GM18511 (cell line): ENCODE measurements at regions not wholly inside any gene's neighbourhood (a gene's known extent, or its start where the extent isn't known, plus 50 kb on each side); places are given as distances from the start of the nearest gene placed in this dataset.

Experiments used
- ATAC-seq: cut with Tn5 transposase; IDR thresholded peaks from one replicate; pipeline ENCODE4 v1.9.1; 2021; ENCODE audit warnings: mild to moderate bottlenecking, moderate library complexity; ENCODE audit not compliant: unreplicated experiment

- ATAC-seq = no peak
Measured at GRCh38 chr4:136793848-136794247, 738.4 kb downstream of the PCDH18 start.

GRCh38 chr4:136784326-136784725, 748.0 kb downstream of the PCDH18 start:
- no peak for ATAC-seq

- ATAC-seq = no peak
Measured at GRCh38 chr4:136769717-136770116, 762.6 kb downstream of the PCDH18 start.

- ATAC-seq = no peak
Measured at GRCh38 chr4:136768925-136769275, 763.4 kb downstream of the PCDH18 start.

GRCh38 chr4:136768213-136768924, 763.9 kb downstream of the PCDH18 start:
- ATAC-seq = no peak

GRCh38 chr4:136763919-136764318, 768.4 kb downstream of the PCDH18 start:
- no peak for ATAC-seq

- no peak for ATAC-seq
Measured at GRCh38 chr4:136755531-136755916, 776.8 kb downstream of the PCDH18 start.

- ATAC-seq = no peak
Measured at GRCh38 chr4:136754810-136755530, 777.3 kb downstream of the PCDH18 start.

- no peak for ATAC-seq
Measured at GRCh38 chr4:136751556-136751955, 780.7 kb downstream of the PCDH18 start.

- no peak for ATAC-seq
Measured at GRCh38 chr4:136750897-136751296, 781.4 kb downstream of the PCDH18 start.

- no peak for ATAC-seq
Measured at GRCh38 chr4:136749989-136750388, 782.3 kb downstream of the PCDH18 start.

GRCh38 chr4:136748773-136749172, 783.5 kb downstream of the PCDH18 start:
- no peak for ATAC-seq

- no peak for ATAC-seq
Measured at GRCh38 chr4:136748165-136748564, 784.1 kb downstream of the PCDH18 start.

GRCh38 chr4:136743238-136743637, 789.1 kb downstream of the PCDH18 start:
- no peak for ATAC-seq

GRCh38 chr4:136742333-136742732, 790.0 kb downstream of the PCDH18 start:
- no peak for ATAC-seq

GRCh38 chr4:136741468-136741867, 790.8 kb downstream of the PCDH18 start:
- no peak for ATAC-seq

- no peak for ATAC-seq
Measured at GRCh38 chr4:136740326-136740725, 792.0 kb downstream of the PCDH18 start.

- ATAC-seq = no peak
Measured at GRCh38 chr4:136737066-136737465, 795.2 kb downstream of the PCDH18 start.

GRCh38 chr4:136731025-136731424, 801.3 kb downstream of the PCDH18 start:
- ATAC-seq = no peak

- ATAC-seq = no peak
Measured at GRCh38 chr4:136725286-136726081, 806.8 kb downstream of the PCDH18 start.

- ATAC-seq = peak; percentile 82
Measured at GRCh38 chr4:136713140-136713539, 819.2 kb downstream of the PCDH18 start.

GRCh38 chr4:136709897-136710296, 822.4 kb downstream of the PCDH18 start:
- ATAC-seq = no peak
